ENCODE measurements at regions not wholly inside any gene's neighbourhood (a gene's known extent, or its start where the extent isn't known, plus 50 kb on each side); places are given as distances from the start of the nearest gene placed in this dataset.

DNA sequence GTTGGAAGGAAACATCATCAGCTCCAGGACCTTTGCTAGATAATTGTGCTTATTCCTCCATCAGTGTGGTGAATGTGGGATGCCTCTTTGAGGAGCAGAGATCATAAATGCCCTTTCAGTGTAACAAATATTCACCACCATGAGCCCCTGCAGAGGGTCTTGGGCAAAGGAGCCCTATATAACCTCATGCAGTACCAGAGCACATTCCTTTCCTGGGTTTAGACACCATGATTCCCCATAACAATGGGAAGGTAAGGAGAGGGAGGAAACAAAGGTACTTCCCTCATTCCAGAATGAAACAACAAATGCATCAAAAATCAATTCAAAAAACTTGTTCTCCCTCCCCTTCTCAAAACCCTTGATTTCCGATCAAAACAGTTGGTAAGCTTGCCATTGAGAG lies 103.4 kb upstream of the PROX1 start:
- DNase-seq (ENCODE audit: low spot score), result no peak

DNA sequence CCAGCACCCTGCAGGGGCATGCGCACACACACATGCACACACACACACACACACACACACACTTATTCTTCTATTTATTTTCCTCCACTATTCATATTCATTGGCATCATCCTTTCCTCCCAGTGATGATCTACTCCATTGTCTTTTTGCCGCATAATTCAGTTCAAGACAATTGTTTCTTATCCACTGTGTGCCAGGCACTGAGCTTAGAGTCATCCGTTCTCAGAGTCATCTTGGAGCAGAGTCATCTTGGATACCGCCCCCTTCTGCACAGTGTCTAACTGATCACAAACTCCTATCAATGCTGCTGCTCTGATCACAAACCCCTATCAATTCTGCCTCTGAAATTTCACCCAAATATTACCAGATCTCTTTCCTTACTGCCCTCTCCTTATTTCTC lies 102.8 kb upstream of the PROX1 start:
- no peak for DNase-seq (ENCODE audit: low spot score)

DNA sequence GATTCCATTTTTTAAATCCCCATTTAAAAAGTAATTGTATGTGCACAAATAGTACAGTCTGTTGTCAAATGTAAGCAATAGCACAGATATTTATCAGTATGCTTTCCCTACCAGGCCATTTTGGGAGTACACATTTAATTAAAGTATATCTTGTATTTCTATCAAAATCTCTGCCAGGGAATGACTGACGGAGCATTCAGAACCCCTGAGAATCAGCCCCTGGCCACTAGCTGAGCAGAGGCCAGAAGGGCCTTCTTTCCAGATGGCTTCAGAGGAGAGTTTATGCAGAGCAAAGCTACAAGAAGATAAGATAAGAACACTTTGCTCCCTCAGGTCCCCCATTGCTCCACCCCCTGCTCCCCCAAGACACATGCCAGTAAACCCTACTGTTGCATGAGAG lies 99.9 kb upstream of the PROX1 start:
- DNase-seq (ENCODE audit: low spot score), result no peak

DNA sequence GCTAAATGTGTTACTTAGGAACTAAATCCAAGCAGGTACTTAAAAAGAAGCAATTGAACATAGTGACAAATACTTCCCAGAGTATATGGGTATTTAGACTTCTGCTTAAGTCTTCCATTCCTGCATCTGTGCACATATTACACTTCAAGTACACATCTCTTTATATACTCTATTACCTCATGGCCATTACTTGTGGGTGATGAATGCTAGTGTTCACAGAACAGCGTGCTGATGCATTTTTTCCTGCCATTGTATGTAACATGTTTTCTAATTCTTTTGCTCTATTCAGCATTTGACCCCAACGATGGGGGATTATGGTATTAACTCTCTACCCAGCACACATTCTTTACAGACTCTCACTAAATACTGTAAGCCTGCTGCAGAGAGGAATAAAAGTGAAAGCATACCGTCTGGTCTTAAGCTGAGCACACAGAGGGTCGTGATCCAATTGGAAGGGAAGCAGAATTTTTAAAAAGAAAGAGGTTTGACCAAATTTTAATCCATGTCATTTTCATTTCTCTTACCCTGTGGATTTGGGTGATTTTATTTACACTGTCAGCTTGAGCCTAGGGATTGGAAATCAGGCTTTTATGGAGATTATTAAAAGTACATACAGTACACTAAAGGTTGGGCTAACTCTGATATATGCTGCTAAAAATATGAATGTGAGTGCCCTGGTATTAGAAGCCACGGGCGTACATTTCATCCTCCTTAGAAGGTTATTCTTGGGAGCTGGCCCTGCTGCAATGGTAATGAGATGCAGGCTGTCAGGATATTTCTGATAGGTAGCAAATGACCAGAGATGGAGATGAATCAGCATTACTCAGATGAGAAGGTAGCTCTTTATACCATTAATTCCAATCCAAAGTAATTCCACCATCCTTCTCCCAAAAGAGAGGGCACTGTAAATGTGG lies 95.5 kb upstream of the PROX1 start:
- DNase-seq (ENCODE audit: low spot score), result no peak

DNA sequence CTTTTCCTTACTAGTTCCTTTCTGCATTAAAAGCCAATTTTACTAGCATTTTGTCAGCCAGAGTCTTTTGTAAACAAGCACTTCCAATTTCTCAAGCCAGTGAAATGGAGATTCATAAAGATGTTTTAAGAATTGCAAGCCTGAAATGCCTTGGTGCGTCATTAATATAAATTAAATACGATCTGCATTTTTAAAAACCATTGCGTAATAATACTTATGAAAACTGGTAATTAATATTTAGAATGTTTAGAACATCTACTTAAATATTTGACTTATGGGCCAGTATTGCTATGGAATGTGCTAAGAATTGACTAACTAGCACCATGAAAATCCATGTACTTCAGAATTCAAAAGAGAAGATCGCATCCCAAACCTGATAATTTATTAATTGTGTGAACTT lies 89.1 kb upstream of the PROX1 start:
- no peak for DNase-seq (ENCODE audit: low spot score)

DNA sequence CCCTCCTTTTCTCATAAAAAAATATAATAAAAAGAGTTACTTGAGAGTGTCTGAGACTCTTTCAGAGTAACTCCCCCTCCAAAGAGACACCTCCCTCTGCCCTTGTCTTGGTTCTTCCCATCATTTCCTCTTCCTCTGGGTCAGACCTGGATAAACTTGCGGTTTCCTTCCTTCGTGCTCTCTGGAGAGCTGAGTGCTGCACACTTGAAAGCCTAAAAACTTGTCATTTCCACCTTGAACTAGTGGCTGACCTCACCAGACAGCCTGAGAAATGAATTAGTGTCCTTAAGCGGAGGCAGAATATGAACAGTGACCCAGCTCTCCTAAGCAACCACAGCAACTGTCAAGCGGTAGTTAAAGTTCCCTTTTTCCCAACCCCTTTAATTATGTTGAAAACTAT lies 88.4 kb upstream of the PROX1 start:
- no peak for DNase-seq (ENCODE audit: low spot score)

DNA sequence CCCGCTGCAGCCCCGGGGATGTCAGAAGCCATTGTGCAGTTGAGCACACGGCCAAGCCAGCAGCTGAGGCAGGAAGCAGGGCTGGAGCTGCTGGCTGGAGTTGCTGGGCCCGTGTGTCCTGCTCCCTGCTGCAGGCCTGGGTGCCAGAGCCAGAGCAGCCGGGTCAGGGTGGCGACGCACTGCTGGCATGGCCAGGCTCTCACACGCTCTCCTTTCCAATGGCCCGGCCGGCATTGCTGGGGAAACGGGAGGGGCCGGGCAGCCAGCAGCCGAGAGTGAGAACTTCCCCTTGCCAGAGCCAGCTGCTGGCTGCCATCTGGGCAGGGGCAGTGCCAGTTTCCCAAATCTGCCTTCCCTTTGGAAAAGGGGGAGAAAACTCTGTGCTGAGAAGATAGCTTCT lies 82.4 kb upstream of the PROX1 start:
- DNase-seq (ENCODE audit: low spot score), result peak; percentile 4

DNA sequence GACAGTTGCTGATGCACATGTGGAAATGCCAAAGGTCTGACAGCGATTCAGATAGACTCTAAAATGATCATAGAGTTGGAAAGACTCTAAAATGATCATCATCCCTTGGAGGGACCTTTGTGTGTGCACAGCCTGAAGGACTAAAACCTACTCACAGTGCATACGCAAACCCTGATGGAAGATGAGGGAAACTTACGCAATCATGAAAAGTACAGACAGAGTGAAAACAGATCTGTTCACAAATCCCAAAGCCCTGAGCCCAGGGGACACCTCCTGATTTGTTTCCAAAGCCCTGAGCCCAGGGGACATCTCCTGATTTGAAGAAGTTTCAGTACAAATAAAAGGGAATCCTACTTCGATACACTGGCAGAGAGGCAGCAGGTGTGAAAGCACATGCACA lies 79.3 kb upstream of the PROX1 start:
- DNase-seq (ENCODE audit: low spot score), result no peak

DNA sequence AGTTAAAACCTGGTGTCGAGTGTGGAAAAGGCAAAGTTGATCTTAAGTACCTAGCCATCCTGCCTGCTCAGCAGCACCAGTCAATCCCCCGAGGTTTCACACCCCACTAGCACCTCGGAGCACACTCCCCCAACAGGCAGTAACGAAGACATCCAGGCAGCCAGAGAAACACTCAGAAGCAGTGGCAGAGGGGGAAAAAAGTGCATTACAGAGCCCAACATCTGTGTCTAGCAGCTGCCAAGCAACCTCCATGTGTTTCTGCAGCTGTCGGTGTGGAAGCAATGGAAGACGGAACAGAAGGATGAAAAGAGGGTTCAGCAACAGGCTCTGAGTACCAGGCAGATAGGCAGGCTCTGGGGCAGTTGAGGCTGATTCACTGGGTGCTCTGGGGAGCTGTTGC lies 73.4 kb upstream of the PROX1 start:
- DNase-seq (ENCODE audit: low spot score), result no peak

DNA sequence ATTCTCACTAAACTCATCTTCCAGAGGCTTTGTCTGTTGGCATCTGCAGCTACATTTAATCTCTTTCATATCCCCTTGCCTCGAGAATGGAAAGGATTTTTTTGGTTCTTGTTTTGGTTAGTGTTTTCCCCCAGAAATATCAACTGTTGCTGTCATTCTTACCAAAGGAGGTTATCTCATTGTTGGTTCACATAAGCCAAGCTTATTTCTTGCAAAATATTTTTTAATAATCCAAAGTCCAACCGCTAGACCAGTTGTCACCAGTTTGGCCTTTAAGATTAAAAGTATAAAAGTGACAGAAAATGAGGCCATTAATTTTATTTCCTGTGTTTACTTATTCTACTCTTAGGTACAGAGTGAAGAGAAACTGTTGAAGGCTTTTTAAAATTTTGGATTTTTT lies 66.5 kb upstream of the PROX1 start:
- no peak for DNase-seq (ENCODE audit: low spot score)

DNA sequence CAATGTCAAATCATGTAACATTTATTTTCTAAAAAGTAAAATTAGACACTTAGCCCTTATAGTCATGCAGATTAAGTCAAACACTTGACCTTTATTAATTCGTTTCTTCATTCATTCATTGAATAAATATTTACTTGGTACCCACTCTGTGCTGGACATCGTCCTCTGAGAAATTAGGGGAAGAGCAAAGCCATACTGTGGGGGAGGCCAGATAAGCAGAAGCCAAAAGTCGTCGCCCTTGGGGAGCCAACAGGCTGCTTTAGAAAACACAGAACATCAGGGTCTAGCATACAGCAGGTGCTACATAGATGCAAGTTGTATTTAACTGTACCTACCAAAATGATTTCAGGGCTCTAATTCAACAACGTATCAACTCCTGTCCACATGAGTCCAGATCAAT lies 66.1 kb upstream of the PROX1 start:
- no peak for DNase-seq (ENCODE audit: low spot score)

DNA sequence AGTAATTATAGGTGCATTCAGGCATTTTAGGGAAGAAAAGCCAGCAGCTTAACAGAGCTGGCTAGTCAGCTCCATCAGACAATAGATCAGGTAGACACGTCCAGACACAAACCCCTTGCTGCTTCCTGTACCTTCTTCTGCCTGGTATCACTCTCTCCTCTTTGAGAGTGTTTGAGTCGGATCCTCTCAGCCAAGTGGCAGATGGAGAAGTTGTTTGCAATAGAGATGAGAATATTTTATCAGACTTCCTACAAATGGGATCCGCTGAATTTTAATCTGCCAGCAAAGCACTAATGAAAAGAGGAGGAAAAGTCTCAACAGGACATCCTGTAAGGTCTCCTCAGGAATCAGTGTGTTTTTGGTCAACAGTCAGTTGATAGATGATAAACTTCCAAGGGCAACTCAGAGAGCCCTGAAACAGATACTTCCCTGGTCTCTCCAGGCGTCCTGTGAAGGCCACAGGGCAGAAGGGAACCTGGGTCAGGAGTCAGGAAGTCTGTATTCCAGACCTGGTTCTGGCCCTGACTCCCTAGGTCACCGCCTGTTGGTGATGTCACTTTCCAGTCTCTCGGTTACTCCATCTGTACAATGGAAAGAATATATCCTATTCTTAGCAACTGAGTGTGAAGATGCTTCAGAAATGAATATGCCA lies 62.1 kb upstream of the PROX1 start:
- DNase-seq (ENCODE audit: low spot score), result no peak

DNA sequence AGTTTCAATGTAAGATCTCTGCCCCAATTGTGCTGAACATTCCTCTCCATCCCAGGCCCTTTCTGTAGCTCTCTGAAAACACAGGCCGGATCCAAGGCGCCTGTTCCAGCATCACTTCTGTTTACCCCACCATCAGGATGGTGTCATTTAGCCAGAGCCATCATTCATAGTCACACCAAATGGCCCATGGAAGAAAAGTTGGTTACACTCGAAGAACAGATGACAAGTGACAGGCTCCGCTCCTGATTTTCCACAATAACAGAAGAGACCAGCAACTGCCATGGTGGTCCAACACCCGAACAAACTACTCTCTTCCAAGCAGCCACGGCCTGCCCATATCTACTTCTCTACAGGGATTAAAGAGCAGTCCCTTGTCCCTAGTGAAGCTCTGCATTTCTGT lies 59.9 kb upstream of the PROX1 start:
- no peak for DNase-seq (ENCODE audit: low spot score)

DNA sequence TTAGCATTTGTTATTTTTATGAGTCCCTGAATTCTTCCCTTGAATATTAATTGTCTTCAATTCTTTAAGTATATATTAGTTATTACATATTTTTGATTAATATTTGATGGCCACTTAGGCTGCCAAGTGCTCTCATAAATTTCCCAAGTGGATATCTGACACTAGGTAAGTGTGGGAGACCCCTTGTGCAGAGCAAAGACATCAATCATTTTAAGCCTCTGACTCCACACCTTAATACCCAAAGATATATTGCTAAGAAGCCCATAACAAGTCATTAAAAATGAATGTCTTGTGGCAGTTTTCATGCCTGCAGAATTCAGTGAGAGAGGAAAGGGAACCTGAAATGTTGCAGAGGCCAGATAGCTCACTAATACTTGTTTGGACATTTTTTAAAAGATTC lies 58.4 kb upstream of the PROX1 start:
- DNase-seq (ENCODE audit: low spot score), result no peak

DNA sequence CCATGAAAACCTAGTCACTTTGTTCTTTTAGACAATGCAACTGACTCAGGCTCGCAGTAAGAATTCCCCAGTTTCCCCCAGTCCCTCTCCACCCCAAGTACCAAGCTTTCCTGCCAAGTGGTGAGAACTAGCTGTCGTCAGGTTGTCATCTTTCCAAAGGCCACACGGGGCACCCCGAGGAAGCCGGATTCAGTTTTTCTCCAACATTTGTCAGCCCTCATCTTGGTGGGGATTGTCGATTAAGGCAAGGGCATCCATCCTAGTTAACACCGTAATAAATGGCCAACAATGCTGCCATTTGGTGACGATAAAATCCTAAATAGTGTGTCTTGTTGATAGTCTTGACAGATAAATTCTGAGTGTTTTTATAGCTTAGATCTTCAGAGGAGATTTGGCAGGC lies 55.9 kb upstream of the PROX1 start:
- peak; percentile 8 for DNase-seq (ENCODE audit: low spot score)

DNA sequence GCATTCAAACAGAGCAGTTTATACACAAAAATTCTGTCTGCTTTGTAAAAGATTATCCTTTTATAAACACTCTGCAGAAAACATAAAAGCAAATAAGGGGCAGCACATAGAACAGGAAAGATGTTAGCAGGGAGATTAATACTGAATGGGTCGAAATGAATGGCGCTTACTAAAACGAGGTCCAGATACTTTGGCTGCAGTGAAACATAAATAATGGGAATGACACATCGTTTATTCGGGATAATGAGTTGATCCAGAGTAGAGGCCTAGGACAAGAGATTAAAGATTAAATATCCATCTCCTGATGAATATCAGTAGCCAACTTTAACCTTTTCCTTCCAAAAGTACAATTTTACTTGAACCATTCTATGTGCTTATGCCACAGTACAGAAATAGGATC lies 54.4 kb upstream of the PROX1 start:
- DNase-seq (ENCODE audit: low spot score), result no peak

DNA sequence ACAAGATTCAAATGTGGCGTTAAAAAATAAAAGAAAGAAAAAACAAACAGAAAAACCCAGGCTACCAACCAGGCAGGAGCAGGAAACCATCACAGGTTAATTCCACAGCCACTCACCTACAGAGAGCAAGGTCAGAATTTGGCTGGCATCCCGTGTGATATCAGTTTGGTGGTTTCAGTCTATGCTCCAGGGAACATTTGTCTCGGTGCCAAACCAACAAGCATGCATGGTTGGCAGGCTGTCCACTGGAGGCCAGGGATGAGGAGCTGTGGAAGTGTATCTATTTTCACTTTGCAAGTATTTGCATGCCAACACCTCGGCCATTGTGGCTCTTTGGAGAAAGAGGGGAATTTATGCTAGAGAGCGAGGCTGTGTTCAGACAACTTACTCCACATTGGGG lies 53.1 kb upstream of the PROX1 start:
- peak; percentile 90 for DNase-seq (ENCODE audit: low spot score)

DNA sequence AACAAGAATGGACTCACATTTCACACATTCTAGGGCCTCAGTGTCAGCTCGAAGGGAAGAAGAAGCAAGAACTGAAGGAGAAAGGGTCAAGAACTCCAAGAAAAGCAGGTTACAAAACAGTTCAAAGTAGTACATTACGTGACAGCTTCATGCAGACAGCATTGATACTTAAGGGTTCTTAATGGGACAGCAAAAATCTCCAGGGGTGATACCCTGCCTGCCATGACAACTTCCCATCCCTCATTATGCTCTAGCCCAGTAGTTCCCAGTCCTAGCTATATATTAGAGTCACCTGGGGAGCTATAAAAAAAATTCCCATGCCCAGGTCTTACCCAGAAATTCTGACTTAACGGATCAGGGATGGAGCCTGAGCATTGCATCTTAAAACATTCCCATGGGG lies 51.2 kb upstream of the PROX1 start:
- no peak for DNase-seq (ENCODE audit: low spot score)
